GM12878 (cell line): ENCODE measurements at regions not wholly inside any gene's neighbourhood (a gene's known extent, or its start where the extent isn't known, plus 50 kb on each side); places are given as distances from the start of the nearest gene placed in this dataset.

ENCODE experiments used
- ATAC-seq: fragments of 200-7000 bp; cut with Tn5 transposase; 3 replicates; pipeline ENCODE4 v1.9.1; 2020; ENCODE audit warnings: mild to moderate bottlenecking, moderate library complexity
- BruUV-seq: library from RNA; stranded (reverse); fragments of 400-500 nt; replicated peaks from 2 replicates; lab custom pipeline; 2021; lab: Mats Ljungman, UMichigan
- CTCF ChIA-PET: fragments of 300-600 bp; sonication (Branson Sonifier 250); formaldehyde crosslinking; extraction: SDS; loops from one replicate; lab custom pipeline; 2021; ENCODE audit warnings: inconsistent platforms; lab: Yijun Ruan, JAX
- POLR2A ChIA-PET: fragments of 350-600 bp; formaldehyde crosslinking; extraction: SDS; loops from one replicate; lab custom pipeline; 2021; ENCODE audit warnings: inconsistent platforms; lab: Charles Lee
- RAD21 ChIA-PET: fragments of 300-600 bp; sonication (Branson Sonifier 250); formaldehyde crosslinking; loops from one replicate; lab custom pipeline; 2023; ENCODE audit warnings: antibody characterized with exemption; ENCODE audit not compliant: unreplicated experiment; lab: Charles Lee
- SMC1A ChIA-PET: fragments of 300-600 bp; sonication (Branson Sonifier 250); formaldehyde crosslinking; loops from one replicate; lab custom pipeline; 2023; ENCODE audit not compliant: unreplicated experiment, uncharacterized antibody; lab: Charles Lee
- DNase-seq: peaks from one replicate; pipeline ENCODE4 v3.0.0-alpha.2; 2011; ENCODE audit warnings: low read depth, low spot score
- FAIRE-seq: peaks from 3 replicates; lab custom pipeline; 2011; peaks lifted over from hg19 to GRCh38; lab: Jason Lieb, UNC
- H2AFZ ChIP-seq: 2 replicates; pipeline ENCODE4 v1.6.0; 2011; ENCODE audit warnings: low read depth, low read length, control low read depth; ENCODE audit not compliant: control insufficient read depth
- H3K27ac ChIP-seq: 2 replicates; pipeline ENCODE4 v1.5.1; 2011; ENCODE audit warnings: control low read depth; ENCODE audit not compliant: control insufficient read depth, insufficient read depth
- H3K27me3 ChIP-seq, 2 experiments: replicated peaks in 1 of 2; 2 replicates each; pipeline versions ENCODE4 v1.6.0 to v1.6.1; 2011; ENCODE audit warnings: low read length in 1 of 2; ENCODE audit not compliant: control insufficient read depth in 2 of 2, insufficient read depth in 2 of 2
- H3K36me3 ChIP-seq, 2 experiments: 2 replicates each; pipeline ENCODE4 v1.5.1; 2011; ENCODE audit warnings: low read length in 1 of 2; ENCODE audit not compliant: control insufficient read depth in 2 of 2, insufficient read depth in 2 of 2
- H3K4me1 ChIP-seq: 2 replicates; pipeline ENCODE4 v1.6.1; 2011; ENCODE audit warnings: mild to moderate bottlenecking, low read length, moderate library complexity, mixed read lengths; ENCODE audit not compliant: control insufficient read depth, insufficient read depth
- H3K4me2 ChIP-seq: 2 replicates; pipeline ENCODE4 v1.6.0; 2011; ENCODE audit warnings: control low read depth; ENCODE audit not compliant: control insufficient read depth, insufficient read depth
- H3K4me3 ChIP-seq: fragments of 200-600 bp; sonication (generic); 2 replicates; pipeline ENCODE4 v1.5.1; 2016
- H3K79me2 ChIP-seq: 2 replicates; pipeline ENCODE4 v1.6.0; 2011; ENCODE audit warnings: low read length; ENCODE audit not compliant: control insufficient read depth, insufficient read depth
- H3K9ac ChIP-seq: 2 replicates; pipeline ENCODE4 v1.8.0; 2011; ENCODE audit warnings: low read length, control low read depth, mixed read lengths; ENCODE audit not compliant: control insufficient read depth, insufficient read depth
- H3K9me3 ChIP-seq: replicated peaks from 3 replicates; pipeline ENCODE4 v1.5.1; 2011; ENCODE audit warnings: mild to moderate bottlenecking, low read length; ENCODE audit not compliant: control insufficient read depth, insufficient read depth
- H4K20me1 ChIP-seq: 2 replicates; pipeline ENCODE4 v1.6.0; 2011; ENCODE audit not compliant: control insufficient read depth, insufficient read depth
- MEF2B ChIP-seq: fragments of 450-650 bp; IDR thresholded peaks from 2 replicates; pipeline ENCODE4 v1.6.1; 2018; ENCODE audit warnings: mild to moderate bottlenecking, moderate library complexity; ENCODE audit not compliant: partially characterized antibody, poor library complexity, severe bottlenecking
- RUNX3 ChIP-seq: IDR thresholded peaks from 2 replicates; pipeline ENCODE4 v1.6.1; 2012; ENCODE audit warnings: low read length, inconsistent platforms
- ZNF622 ChIP-seq: fragments of 450-650 bp; IDR thresholded peaks from 2 replicates; pipeline ENCODE4 v1.6.1; 2017; ENCODE audit warnings: mild to moderate bottlenecking, inconsistent platforms
- WGBS: methylation state at CpG from one replicate; pipeline ENCODE4 v1.1.6; 2016; ENCODE audit warnings: low lambda C conversion rate; ENCODE audit not compliant: insufficient replicate concordance, insufficient coverage; ENCODE audit errors: missing lambda C conversion rate; 5-methylcytosine and 5-hydroxymethylcytosine counted together
- in situ Hi-C: fragments of 300-500 bp; cut with MboI; formaldehyde crosslinking; loops from 9 replicates; pipeline ENCODE4 v1.14.3; 2018; ENCODE audit warnings: mixed read lengths
- intact Hi-C: fragments of 100-400 bp; cut with micrococcal nuclease; formaldehyde crosslinking; loops from one replicate; pipeline ENCODE4 v1.14.2; 2022; ENCODE audit not compliant: unreplicated experiment
- TF ChIP-seq, protein P1 (sequence below): fragments of 150-350 bp; IDR thresholded peaks from 2 replicates; pipeline ENCODE4 v1.6.1; 2014; ENCODE audit warnings: mild to moderate bottlenecking, low read depth, low read length
- TF ChIP-seq, protein P2 (sequence below), 3 experiments: IDR thresholded peaks in 2 of 3; conservative IDR thresholded peaks in 1 of 3; 2 replicates each; pipeline ENCODE4 v1.5.1; 2011; ENCODE audit warnings: low read depth in 3 of 3, low read length in 3 of 3, mild to moderate bottlenecking in 3 of 3, control low read depth in 2 of 3, moderate library complexity in 2 of 3, inconsistent platforms in 1 of 3, mixed read lengths in 1 of 3; ENCODE audit not compliant: control insufficient read depth in 2 of 3, insufficient read depth in 1 of 3; ENCODE audit errors: extremely low read depth in 1 of 3
- TF ChIP-seq, protein P3 (sequence below): fragments of 450-650 bp; IDR thresholded peaks from 2 replicates; pipeline ENCODE4 v1.6.1; 2017; ENCODE audit warnings: mild to moderate bottlenecking, low read depth, inconsistent platforms; ENCODE audit not compliant: poor library complexity, severe bottlenecking
- TF ChIP-seq, protein P4 (sequence below): IDR thresholded peaks from 2 replicates; pipeline ENCODE4 v1.6.1; 2012; ENCODE audit warnings: low read depth, low read length, improper control_type of control experiment
- TF ChIP-seq, protein P5 (sequence below): fragments of 450-650 bp; IDR thresholded peaks from 2 replicates; pipeline ENCODE4 v1.6.1; 2016; ENCODE audit warnings: mild to moderate bottlenecking

DNA sequence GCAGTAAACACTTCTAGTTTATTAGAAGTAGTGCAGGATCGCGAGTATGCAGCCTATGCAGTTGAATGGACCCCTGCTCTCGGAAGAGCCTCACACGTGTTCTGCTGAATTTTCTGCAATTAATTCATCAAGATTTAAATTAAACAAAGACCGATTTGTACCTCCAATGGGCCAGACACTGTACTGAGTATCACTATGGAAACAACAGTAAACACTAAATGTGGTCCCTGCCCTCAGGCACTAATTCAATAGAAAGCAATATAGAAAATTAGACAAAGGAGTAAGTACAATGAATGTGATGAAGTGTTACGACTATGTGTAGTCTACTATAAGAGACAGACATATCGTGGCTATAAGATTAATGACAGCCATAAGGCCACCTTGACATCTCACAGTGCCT is 740.3 kb upstream of the FRG1 start:
- H3K4me1 ChIP-seq = no peaks in the 10 kb centered on the region
- in situ Hi-C loops = no loop called here
- H3K27me3 ChIP-seq = no peaks in the 10 kb centered on the region
- no peaks in the 10 kb centered on the region for H3K36me3 ChIP-seq
- H3K9me3 ChIP-seq = no peaks in the 10 kb centered on the region
- FAIRE-seq (no peak), ATAC-seq (no peak), DNase-seq (no peak)
- 29% methylated on average over 7 of the region's 7 CpGs for WGBS
- RAD21 ChIA-PET = no interaction called here
- no peaks in the 10 kb centered on the region for H4K20me1 ChIP-seq
- TF ChIP-seq, protein P1, sequence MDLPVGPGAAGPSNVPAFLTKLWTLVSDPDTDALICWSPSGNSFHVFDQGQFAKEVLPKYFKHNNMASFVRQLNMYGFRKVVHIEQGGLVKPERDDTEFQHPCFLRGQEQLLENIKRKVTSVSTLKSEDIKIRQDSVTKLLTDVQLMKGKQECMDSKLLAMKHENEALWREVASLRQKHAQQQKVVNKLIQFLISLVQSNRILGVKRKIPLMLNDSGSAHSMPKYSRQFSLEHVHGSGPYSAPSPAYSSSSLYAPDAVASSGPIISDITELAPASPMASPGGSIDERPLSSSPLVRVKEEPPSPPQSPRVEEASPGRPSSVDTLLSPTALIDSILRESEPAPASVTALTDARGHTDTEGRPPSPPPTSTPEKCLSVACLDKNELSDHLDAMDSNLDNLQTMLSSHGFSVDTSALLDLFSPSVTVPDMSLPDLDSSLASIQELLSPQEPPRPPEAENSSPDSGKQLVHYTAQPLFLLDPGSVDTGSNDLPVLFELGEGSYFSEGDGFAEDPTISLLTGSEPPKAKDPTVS = no peak
- TF ChIP-seq ZNF622 = no peak
- H3K27ac ChIP-seq = no peak overlapping the region
- intact Hi-C loops = no loop called here
- H3K4me3 ChIP-seq = no peak overlapping the region
- no peak overlapping the region for H2AFZ ChIP-seq
- POLR2A ChIA-PET = no interaction called here
- SMC1A ChIA-PET = no interaction called here
- CTCF ChIA-PET = no interaction called here
- no peak overlapping the region for H3K9ac ChIP-seq
- no peaks in the 10 kb centered on the region for H3K79me2 ChIP-seq
- BruUV-seq = no TSS peak
- H3K4me2 ChIP-seq = no peak overlapping the region

DNA sequence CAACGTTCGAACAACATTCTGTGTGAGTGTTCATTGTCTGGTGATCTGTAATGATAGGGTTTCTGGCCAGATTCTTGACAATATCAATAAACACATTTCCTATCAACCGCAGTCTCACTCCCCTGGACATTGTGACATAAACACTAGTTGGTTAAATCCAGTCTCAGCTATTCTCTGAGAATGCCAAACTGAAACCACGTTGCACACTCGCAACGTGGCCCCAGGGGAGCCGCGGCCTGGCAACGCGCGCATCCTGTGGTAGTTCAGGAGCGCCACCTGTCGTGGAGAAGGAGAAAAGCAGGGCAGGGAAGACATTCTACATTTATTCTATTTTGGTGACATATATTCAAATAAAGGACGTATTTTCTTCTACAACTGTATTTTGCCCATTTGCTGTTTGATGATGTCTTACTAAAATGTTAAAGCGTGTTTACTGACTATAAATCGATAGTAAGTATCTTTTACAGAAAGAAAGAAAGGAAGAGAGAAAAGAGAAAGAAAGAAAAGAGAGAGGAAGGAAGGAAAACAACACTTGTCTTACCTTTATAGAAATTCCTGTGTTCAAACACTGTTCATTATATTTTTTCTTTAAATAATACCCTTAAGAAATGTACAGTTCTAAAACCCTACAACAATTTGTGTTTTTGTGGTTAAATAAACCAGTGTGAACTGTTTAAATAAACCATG is 738.3 kb upstream of the FRG1 start:
- Histone ChIP-seq H3K79me2 (no peaks in the 10 kb centered on the region), H3K27ac (no peak overlapping the region), H2AFZ (no peak overlapping the region), H3K9me3 (no peaks in the 10 kb centered on the region; the same call in 2 of the 3 replicates), H3K4me2 (no peak overlapping the region), H4K20me1 (no peaks in the 10 kb centered on the region), H3K27me3 (no peaks in the 10 kb centered on the region), H3K9ac (no peak overlapping the region), H3K36me3 (no peaks in the 10 kb centered on the region), H3K4me1 (no peaks in the 10 kb centered on the region), H3K4me3 (no peak overlapping the region)
- intact Hi-C loops (loop anchor here (2.0 kb wide), 1 partner anchor 1596 kb away; no protein-coding TSS in a partner anchor), in situ Hi-C loops (no loop called here)
- ChIA-PET SMC1A (interaction anchor here (0.8 kb wide), 1 partner anchor 12 kb away, joined by 3 read pairs; no protein-coding TSS in a partner anchor), POLR2A (no interaction called here), RAD21 (interaction anchor here (0.8 to 1.0 kb wide), 2 partner anchors 401 to 421 kb away, joined by 3 read pairs; no protein-coding TSS in a partner anchor), CTCF (interaction anchor here (0.6 to 1.4 kb wide), 5 partner anchors 8 to 1596 kb away, joined by 3 to 6 read pairs (median 3); no protein-coding TSS in a partner anchor)
- 6% methylated on average over 16 of the region's 16 CpGs for WGBS
- peak; percentile 45 for ATAC-seq
- no peak for FAIRE-seq
- DNase-seq = no peak
- no TSS peak for BruUV-seq
- TF ChIP-seq, protein P2, sequence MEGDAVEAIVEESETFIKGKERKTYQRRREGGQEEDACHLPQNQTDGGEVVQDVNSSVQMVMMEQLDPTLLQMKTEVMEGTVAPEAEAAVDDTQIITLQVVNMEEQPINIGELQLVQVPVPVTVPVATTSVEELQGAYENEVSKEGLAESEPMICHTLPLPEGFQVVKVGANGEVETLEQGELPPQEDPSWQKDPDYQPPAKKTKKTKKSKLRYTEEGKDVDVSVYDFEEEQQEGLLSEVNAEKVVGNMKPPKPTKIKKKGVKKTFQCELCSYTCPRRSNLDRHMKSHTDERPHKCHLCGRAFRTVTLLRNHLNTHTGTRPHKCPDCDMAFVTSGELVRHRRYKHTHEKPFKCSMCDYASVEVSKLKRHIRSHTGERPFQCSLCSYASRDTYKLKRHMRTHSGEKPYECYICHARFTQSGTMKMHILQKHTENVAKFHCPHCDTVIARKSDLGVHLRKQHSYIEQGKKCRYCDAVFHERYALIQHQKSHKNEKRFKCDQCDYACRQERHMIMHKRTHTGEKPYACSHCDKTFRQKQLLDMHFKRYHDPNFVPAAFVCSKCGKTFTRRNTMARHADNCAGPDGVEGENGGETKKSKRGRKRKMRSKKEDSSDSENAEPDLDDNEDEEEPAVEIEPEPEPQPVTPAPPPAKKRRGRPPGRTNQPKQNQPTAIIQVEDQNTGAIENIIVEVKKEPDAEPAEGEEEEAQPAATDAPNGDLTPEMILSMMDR (IDR thresholded peaks at IDR 0.05 in 2 of 3, conservative IDR thresholded peaks at IDR 0.05 in 1 of 3; ENCODE audit: control insufficient read depth in 2 of 3, extremely low read depth in 1 of 3, insufficient read depth in 1 of 3, low read depth in 3 of 3, low read length in 3 of 3) = peak; percentile 29 to 59 (median 32); a peak in 4 of 6 replicates
- TF ChIP-seq MEF2B = peak; percentile 90
- TF ChIP-seq, protein P3, sequence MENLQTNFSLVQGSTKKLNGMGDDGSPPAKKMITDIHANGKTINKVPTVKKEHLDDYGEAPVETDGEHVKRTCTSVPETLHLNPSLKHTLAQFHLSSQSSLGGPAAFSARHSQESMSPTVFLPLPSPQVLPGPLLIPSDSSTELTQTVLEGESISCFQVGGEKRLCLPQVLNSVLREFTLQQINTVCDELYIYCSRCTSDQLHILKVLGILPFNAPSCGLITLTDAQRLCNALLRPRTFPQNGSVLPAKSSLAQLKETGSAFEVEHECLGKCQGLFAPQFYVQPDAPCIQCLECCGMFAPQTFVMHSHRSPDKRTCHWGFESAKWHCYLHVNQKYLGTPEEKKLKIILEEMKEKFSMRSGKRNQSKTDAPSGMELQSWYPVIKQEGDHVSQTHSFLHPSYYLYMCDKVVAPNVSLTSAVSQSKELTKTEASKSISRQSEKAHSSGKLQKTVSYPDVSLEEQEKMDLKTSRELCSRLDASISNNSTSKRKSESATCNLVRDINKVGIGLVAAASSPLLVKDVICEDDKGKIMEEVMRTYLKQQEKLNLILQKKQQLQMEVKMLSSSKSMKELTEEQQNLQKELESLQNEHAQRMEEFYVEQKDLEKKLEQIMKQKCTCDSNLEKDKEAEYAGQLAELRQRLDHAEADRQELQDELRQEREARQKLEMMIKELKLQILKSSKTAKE = no peak
- TF ChIP-seq RUNX3 = 0 out of 2 replicates have a peak, but pooled peaks have one; percentile 5
- TF ChIP-seq, protein P4, sequence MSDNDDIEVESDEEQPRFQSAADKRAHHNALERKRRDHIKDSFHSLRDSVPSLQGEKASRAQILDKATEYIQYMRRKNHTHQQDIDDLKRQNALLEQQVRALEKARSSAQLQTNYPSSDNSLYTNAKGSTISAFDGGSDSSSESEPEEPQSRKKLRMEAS = no peak
- TF ChIP-seq, protein P5, sequence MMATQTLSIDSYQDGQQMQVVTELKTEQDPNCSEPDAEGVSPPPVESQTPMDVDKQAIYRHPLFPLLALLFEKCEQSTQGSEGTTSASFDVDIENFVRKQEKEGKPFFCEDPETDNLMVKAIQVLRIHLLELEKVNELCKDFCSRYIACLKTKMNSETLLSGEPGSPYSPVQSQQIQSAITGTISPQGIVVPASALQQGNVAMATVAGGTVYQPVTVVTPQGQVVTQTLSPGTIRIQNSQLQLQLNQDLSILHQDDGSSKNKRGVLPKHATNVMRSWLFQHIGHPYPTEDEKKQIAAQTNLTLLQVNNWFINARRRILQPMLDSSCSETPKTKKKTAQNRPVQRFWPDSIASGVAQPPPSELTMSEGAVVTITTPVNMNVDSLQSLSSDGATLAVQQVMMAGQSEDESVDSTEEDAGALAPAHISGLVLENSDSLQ = no peak
